Body of pancreas (tissue), 4 donors: ENCODE measurements at regions not wholly inside any gene's neighbourhood (a gene's known extent, or its start where the extent isn't known, plus 50 kb on each side); places are given as distances from the start of the nearest gene placed in this dataset.

ENCODE experiments used
- CTCF ChIP-seq, 7 experiments: fragments of 450-650 bp in 4 of 7; fragments of 200-600 bp in 3 of 7; sonication (generic) in 3 of 7; IDR thresholded peaks; one replicate each; pipeline ENCODE4 v1.5.1; 2016 to 2019; ENCODE audit warnings: antibody characterized with exemption in 7 of 7
- POLR2A ChIP-seq, 3 donors: fragments of 450-650 bp; IDR thresholded peaks; one replicate each; pipeline ENCODE4 v1.6.1; 2016; ENCODE audit warnings: antibody characterized with exemption in 3 of 3, mild to moderate bottlenecking in 2 of 3

GRCh38 chr3:110750201-110750600, 321.4 kb upstream of the NECTIN3 start:
- TF ChIP-seq CTCF (IDR thresholded peaks at IDR 0.05) (no peak), POLR2A (IDR thresholded peaks at IDR 0.05) (no peak)
